Fibroblast of upper back skin (primary cell): ENCODE measurements at regions not wholly inside any gene's neighbourhood (a gene's known extent, or its start where the extent isn't known, plus 50 kb on each side); places are given as distances from the start of the nearest gene placed in this dataset.

Source experiments
- DNase-seq: peaks from one replicate; pipeline ENCODE4 v3.0.0-alpha.2; 2013

DNA sequence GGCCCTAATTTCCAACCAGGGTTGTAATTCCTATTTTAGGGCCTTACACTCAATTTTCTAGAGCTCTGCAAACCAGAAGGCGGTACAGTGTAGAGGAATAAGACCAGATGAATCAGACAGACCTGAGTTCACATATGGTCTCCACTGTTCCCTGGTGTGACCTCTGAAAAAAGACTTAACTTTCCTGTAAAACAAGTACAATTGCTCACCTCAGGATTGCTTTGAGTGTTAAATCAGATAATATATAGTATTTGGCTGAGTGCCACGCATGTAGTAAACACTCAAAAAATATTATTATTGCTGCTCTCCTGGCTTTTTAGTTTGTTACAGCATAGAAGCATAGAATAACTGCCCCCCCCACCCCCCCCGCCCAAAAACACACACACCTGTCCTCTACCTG, 51.0 kb upstream of the STT3B start:
- no peak for DNase-seq

DNA sequence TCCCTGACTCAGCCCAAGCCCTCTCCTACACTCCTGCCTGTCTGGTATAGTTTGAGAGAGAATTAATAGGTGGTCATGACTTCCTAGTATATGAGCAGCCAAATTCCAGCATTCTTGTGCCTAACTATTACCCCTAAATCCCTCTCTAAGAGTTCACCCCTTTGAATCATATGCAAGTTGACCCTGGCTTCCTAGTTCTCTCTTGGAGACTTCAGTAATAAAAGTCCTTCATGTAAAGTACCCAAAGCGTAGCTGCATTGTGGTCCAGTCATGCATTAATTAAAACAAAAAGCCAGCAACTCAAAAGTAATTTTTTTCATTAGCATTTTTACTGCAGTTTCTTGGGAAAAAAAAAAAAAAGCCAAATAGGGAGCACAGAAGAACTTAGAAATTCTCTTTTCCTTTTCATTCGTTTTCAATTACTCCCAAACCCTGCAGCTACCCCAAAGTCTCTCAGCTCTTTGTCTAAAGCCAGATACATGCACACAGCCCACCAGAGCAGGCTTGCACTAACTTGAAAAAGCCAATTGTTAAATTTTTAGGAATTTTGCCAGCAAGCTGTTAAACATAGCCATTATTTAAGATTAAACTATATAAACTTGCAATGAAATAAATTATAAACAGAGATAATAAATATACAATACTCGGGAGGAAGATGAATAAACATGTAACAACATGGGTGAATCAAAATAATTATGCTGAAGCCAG, 50.1 kb upstream of the STT3B start:
- no peak for DNase-seq
